A549 (cell line): ENCODE measurements at regions not wholly inside any gene's neighbourhood (a gene's known extent, or its start where the extent isn't known, plus 50 kb on each side); places are given as distances from the start of the nearest gene placed in this dataset.
A peak's percentile ranks its signal among the peaks of the same experiment; 100 is the strongest.
"Not testable (repeated sequence)": the region's sequence is repeated elsewhere in the genome, so short reads cannot be mapped to it uniquely, and the experiment has no call there.

Experiments used
- ATAC-seq, 2 experiments: fragments of 200-7000 bp in 1 of 2; fragments of >200 bp in 1 of 2; cut with Nextera tagmentation in 1 of 2; cut with Tn5 transposase in 1 of 2; 3 replicates each; pipeline versions ENCODE4 v1.8.0 to v1.9.1; 2018 to 2020; ENCODE audit warnings: mild to moderate bottlenecking in 1 of 2, moderate library complexity in 1 of 2
- CTCF ChIA-PET: fragments of 300-600 bp; sonication (Branson Sonifier 250); formaldehyde crosslinking; extraction: SDS; loops from one replicate; lab custom pipeline; 2021; ENCODE audit warnings: antibody characterized with exemption, inconsistent platforms; lab: Yijun Ruan, JAX
- POLR2A ChIA-PET: fragments of 350-600 bp; formaldehyde crosslinking; extraction: SDS; loops from one replicate; lab custom pipeline; 2021; ENCODE audit warnings: antibody characterized with exemption, inconsistent platforms; lab: Yijun Ruan, JAX
- DNase-seq, 2 experiments: peaks; one replicate each; pipeline versions ENCODE4 v3.0.0 to v3.0.0-alpha.2; 2011 to 2016; ENCODE audit warnings: low read depth in 1 of 2, low spot score in 1 of 2
- FAIRE-seq: peaks from 2 replicates; lab custom pipeline; 2011; peaks lifted over from hg19 to GRCh38; lab: Jason Lieb, UNC
- H3K27ac ChIP-seq, 2 experiments: fragments of >200 bp; sonication (Bioruptor Twin); formaldehyde crosslinking; 3 replicates each; pipeline ENCODE4 v1.5.1; 2016 to 2017
- H3K4me1 ChIP-seq: fragments of >200 bp; sonication (Bioruptor Twin); formaldehyde crosslinking; 3 replicates; pipeline ENCODE4 v1.6.1; 2016
- H3K4me2 ChIP-seq: fragments of >200 bp; sonication (Bioruptor Twin); formaldehyde crosslinking; 3 replicates; pipeline ENCODE4 v1.6.1; 2016
- H3K4me3 ChIP-seq: fragments of >200 bp; sonication (Bioruptor Twin); formaldehyde crosslinking; 3 replicates; pipeline ENCODE4 v1.5.1; 2016
- H3K9me3 ChIP-seq: fragments of >200 bp; sonication (Bioruptor Twin); formaldehyde crosslinking; 3 replicates; pipeline ENCODE4 v1.6.1; 2016
- CBX2 ChIP-seq: fragments of 200-600 bp; sonication (generic); IDR thresholded peaks from 2 replicates; pipeline ENCODE4 v1.6.1; 2016; ENCODE audit warnings: low read depth, mild to moderate bottlenecking, borderline replicate concordance
- CBX8 ChIP-seq: fragments of 200-600 bp; sonication (generic); IDR thresholded peaks from 2 replicates; pipeline ENCODE4 v1.6.1; 2016
- CHD4 ChIP-seq: fragments of 200-600 bp; sonication (generic); IDR thresholded peaks from 2 replicates; pipeline ENCODE4 v1.6.1; 2016; ENCODE audit warnings: antibody characterized with exemption, mild to moderate bottlenecking, borderline replicate concordance
- EP300 ChIP-seq, 2 experiments: fragments of >200 bp; sonication (Bioruptor Twin); formaldehyde crosslinking; IDR thresholded peaks; 2 replicates in 1 of 2; 3 replicates in 1 of 2; pipeline ENCODE4 v1.6.1; 2016 to 2017
- HMGXB4 ChIP-seq: fragments of 250-450 bp; sonication (Bioruptor Pico); IDR thresholded peaks from 2 replicates; pipeline ENCODE4 v1.5.0; 2021; ENCODE audit warnings: mild to moderate bottlenecking, moderate library complexity, borderline replicate concordance
- MAFK ChIP-seq: fragments of 450-650 bp; IDR thresholded peaks from 2 replicates; pipeline ENCODE4 v1.6.1; 2014; ENCODE audit not compliant: partially characterized antibody
- POLR2AphosphoS2 ChIP-seq: conservative IDR thresholded peaks from 2 replicates; pipeline ENCODE4 v1.6.1; 2012; ENCODE audit warnings: low read length, improper control_type of control experiment, inconsistent platforms
- REST ChIP-seq: fragments of 200-600 bp; sonication (generic); IDR thresholded peaks from 2 replicates; pipeline ENCODE4 v1.6.1; 2016; ENCODE audit warnings: antibody characterized with exemption, mild to moderate bottlenecking, moderate library complexity
- RNF2 ChIP-seq: fragments of 200-600 bp; sonication (generic); IDR thresholded peaks from 2 replicates; pipeline ENCODE4 v1.6.1; 2016; ENCODE audit warnings: low read depth, mild to moderate bottlenecking, antibody characterized with exemption, moderate library complexity, borderline replicate concordance
- SREBF2 ChIP-seq: fragments of 450-650 bp; IDR thresholded peaks from 2 replicates; pipeline ENCODE4 v1.6.1; 2014; ENCODE audit warnings: mild to moderate bottlenecking, moderate library complexity
- ZFP36 ChIP-seq: fragments of 450-650 bp; IDR thresholded peaks from 2 replicates; pipeline ENCODE4 v1.6.1; 2014; ENCODE audit warnings: borderline replicate concordance; ENCODE audit not compliant: partially characterized antibody
- ZSCAN20 ChIP-seq: fragments of 250-450 bp; sonication (Bioruptor Pico); IDR thresholded peaks from 2 replicates; pipeline ENCODE4 v1.8.0; 2022; ENCODE audit warnings: mild to moderate bottlenecking, moderate library complexity
- WGBS: methylation state at CpG from one replicate; pipeline ENCODE4 v1.1.6; 2017; ENCODE audit errors: missing lambda C conversion rate; 5-methylcytosine and 5-hydroxymethylcytosine counted together

GRCh38 chr6:11890209-11890608 is 111.6 kb upstream of the ADTRP start:
- no peak for DNase-seq
- POLR2A ChIA-PET, result no interaction called here
- CTCF ChIA-PET, result no interaction called here
- no peaks in the 10 kb centered on the region for H3K9me3 ChIP-seq
- no peak for FAIRE-seq
- H3K4me1 ChIP-seq, result no peaks in the 10 kb centered on the region
- TF ChIP-seq MAFK (peak; percentile 49), CBX8 (no peak)
- H3K27ac ChIP-seq, result no peak overlapping the region
- no peak overlapping the region for H3K4me2 ChIP-seq
- ATAC-seq, result no peak
- H3K4me3 ChIP-seq, result no peak overlapping the region

GRCh38 chr6:11889572-11889971 is 111.0 kb upstream of the ADTRP start:
- CTCF ChIA-PET, result no interaction called here
- ATAC-seq, result no peak
- no peak for TF ChIP-seq ZFP36
- no peak for TF ChIP-seq ZSCAN20 (CRISPR knock-in tag)
- TF ChIP-seq CHD4, result no peak
- TF ChIP-seq CBX8, result no peak
- WGBS, result 78% methylated on average over 3 of the region's 3 CpGs
- Histone ChIP-seq H3K4me3 (no peak overlapping the region), H3K27ac (no peak overlapping the region), H3K9me3 (no peaks in the 10 kb centered on the region), H3K4me2 (no peak overlapping the region), H3K4me1 (no peaks in the 10 kb centered on the region)
- POLR2A ChIA-PET, result no interaction called here
- FAIRE-seq, result no peak
- DNase-seq, result no peak

- Histone ChIP-seq H3K9me3 (no peaks in the 10 kb centered on the region), H3K4me1 (no peaks in the 10 kb centered on the region), H3K4me2 (no peak overlapping the region), H3K4me3 (no peak overlapping the region), H3K27ac (no peak overlapping the region)
- DNase-seq (no peak), ATAC-seq (no peak), FAIRE-seq (no peak)
- CTCF ChIA-PET, result interaction anchor here (0.5 kb wide), 1 partner anchor 233 kb away, joined by 3 read pairs; no protein-coding TSS in a partner anchor
- TF ChIP-seq MAFK (peak; percentile 54), RNF2 (no peak)
- TF ChIP-seq, all 56 proteins: peak for 1
- POLR2A ChIA-PET, result no interaction called here
- 88% methylated on average over 5 of the region's 5 CpGs for WGBS
These were observed 110.1 kb upstream of the ADTRP start for GRCh38 chr6:11888727-11889126.

- FAIRE-seq (no peak), DNase-seq (no peak), ATAC-seq (no peak)
- Histone ChIP-seq H3K4me2 (no peak overlapping the region), H3K4me3 (no peak overlapping the region), H3K9me3 (no peaks in the 10 kb centered on the region), H3K4me1 (no peaks in the 10 kb centered on the region), H3K27ac (no peak overlapping the region)
- TF ChIP-seq HMGXB4 (CRISPR knock-in tag) (no peak), SREBF2 (no peak), EP300 (IDR thresholded peaks at IDR 0.05) (no peak), POLR2AphosphoS2 (no peak), CBX2 (no peak), REST (no peak)
- WGBS, result 85% methylated on average over 1 of the region's 1 CpG
- ChIA-PET POLR2A (no interaction called here), CTCF (no interaction called here)
These were observed 106.6 kb upstream of the ADTRP start for GRCh38 chr6:11885159-11885558.

GRCh38 chr6:11883471-11883870 is 104.9 kb upstream of the ADTRP start:
- DNase-seq, H3K27ac ChIP-seq, H3K4me3 ChIP-seq, FAIRE-seq, H3K4me1 ChIP-seq, H3K9me3 ChIP-seq, H3K4me2 ChIP-seq, ATAC-seq, POLR2A ChIA-PET, CTCF ChIA-PET: not testable (repeated sequence)
- WGBS, result 74% methylated on average over 2 of the region's 2 CpGs

GRCh38 chr6:11880156-11880555 is 101.6 kb upstream of the ADTRP start:
- DNase-seq, POLR2A ChIA-PET, FAIRE-seq, H3K4me3 ChIP-seq, H3K9me3 ChIP-seq, H3K4me2 ChIP-seq, H3K4me1 ChIP-seq, H3K27ac ChIP-seq, CTCF ChIA-PET, ATAC-seq: not testable (repeated sequence)
- 94% methylated on average over 4 of the region's 4 CpGs for WGBS
